ENCODE measurements at regions not wholly inside any gene's neighbourhood (a gene's known extent, or its start where the extent isn't known, plus 50 kb on each side); places are given as distances from the start of the nearest gene placed in this dataset.

GRCh38 chr1:65025794-65026193 lies 59.4 kb upstream of the JAK1 start:
- TF ChIP-seq POLR2A (IDR thresholded peaks at IDR 0.05) (no peak), CTCF (IDR thresholded peaks at IDR 0.05) (no peak)

All from sigmoid colon (tissue), 3 donors.